Dendritic cell treated with granulocyte-macrophage colony-stimulating factor and Interleukin-4, amounts not matched to agents 40 ng/mL and 50 ng/mL, for 4 days (primary cell): ENCODE measurements at regions not wholly inside any gene's neighbourhood (a gene's known extent, or its start where the extent isn't known, plus 50 kb on each side); places are given as distances from the start of the nearest gene placed in this dataset.

ENCODE experiments used
- H3K27ac Mint-ChIP-seq: one replicate; pipeline ENCODE4 v1.8.0; 2022; ENCODE audit warnings: mild to moderate bottlenecking, mixed read lengths
- H3K27me3 Mint-ChIP-seq: one replicate; pipeline ENCODE4 v1.8.0; 2022; ENCODE audit warnings: mild to moderate bottlenecking, mixed read lengths
- H3K36me3 Mint-ChIP-seq: one replicate; pipeline ENCODE4 v1.8.0; 2022; ENCODE audit warnings: low read depth, mixed read lengths
- H3K4me1 Mint-ChIP-seq: one replicate; pipeline ENCODE4 v1.8.0; 2022; ENCODE audit warnings: low read depth, mixed read lengths
- H3K4me3 Mint-ChIP-seq: one replicate; pipeline ENCODE4 v1.8.0; 2022; ENCODE audit warnings: mild to moderate bottlenecking, moderate library complexity, mixed read lengths
- H3K9me3 Mint-ChIP-seq: one replicate; pipeline ENCODE4 v1.8.0; 2022; ENCODE audit warnings: mixed read lengths
- intact Hi-C: fragments of 100-400 bp; cut with micrococcal nuclease; formaldehyde crosslinking; loops from one replicate; pipeline ENCODE4 v1.15.0; 2022

DNA sequence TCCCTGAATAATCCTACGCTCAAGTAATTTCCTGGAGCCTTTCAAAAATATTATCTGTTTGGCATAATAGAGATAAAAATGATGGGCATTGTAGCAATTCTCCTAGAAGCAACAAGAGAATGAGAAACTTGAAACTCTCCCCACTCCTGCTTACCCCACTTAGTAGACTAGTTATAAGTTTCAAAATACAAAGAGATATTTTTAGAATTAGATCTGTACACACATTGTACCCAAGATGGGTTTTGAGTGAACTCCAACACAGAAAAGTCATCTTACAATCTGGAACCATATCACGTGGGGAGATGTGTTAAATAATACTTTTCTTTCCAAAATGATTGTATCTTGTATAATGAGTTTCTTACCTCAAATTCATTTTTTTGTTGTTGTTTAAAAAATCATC, 484.9 kb downstream of the LPIN1 start:
- intact Hi-C loops = no loop called here
- no peak overlapping the region for H3K27ac Mint-ChIP-seq
- H3K36me3 Mint-ChIP-seq = no peaks in the 10 kb centered on the region
- no peak overlapping the region for H3K4me3 Mint-ChIP-seq
- H3K4me1 Mint-ChIP-seq = no peaks in the 10 kb centered on the region
- H3K9me3 Mint-ChIP-seq = peaks cover 2% of the 10 kb centered on the region
- H3K27me3 Mint-ChIP-seq = peaks cover 5% of the 10 kb centered on the region

- Mint-ChIP-seq H3K4me1 (no peaks in the 10 kb centered on the region), H3K36me3 (no peaks in the 10 kb centered on the region), H3K27me3 (peaks cover 5% of the 10 kb centered on the region), H3K9me3 (no peaks in the 10 kb centered on the region), H3K27ac (no peak overlapping the region), H3K4me3 (no peak overlapping the region)
- intact Hi-C loops = no loop called here
These were observed 483.9 kb upstream of the TRIB2 start for GRCh38 chr2:12232876-12233275.

DNA sequence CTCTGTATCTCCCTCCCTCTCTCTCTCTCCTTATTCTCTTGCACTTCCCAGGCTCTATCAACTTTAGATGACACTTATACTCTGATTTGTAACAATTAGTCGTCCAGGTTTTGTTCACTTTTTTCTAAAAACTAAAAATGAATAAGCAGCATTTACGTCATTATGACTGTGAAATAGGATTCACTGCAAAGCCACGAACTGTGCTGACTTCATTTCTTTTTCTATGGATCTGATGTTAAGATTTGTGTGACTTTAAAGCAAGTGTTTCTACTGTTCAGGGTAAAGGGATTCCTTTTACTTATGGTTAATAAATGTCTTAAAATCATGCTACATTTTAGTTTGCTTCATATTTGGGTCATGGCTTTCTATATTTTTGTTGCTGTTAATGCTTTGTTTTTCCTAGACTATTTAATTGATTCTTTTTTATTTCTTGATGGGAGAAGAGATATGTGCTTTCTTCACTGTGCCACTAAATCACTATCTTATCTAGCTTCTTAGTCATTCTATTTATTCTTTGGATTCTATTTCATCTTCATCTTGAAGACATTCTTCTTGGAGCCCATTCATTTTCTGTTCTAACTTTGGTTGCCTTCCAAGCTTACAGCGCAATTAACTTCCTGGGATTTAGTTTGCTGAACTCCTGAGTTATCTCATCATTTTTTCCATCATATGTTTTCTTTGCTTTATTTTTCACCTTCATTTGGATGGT, 480.4 kb upstream of the TRIB2 start:
- no peak overlapping the region for H3K4me3 Mint-ChIP-seq
- no peaks in the 10 kb centered on the region for H3K36me3 Mint-ChIP-seq
- peaks cover 2% of the 10 kb centered on the region for H3K27me3 Mint-ChIP-seq
- H3K4me1 Mint-ChIP-seq = no peaks in the 10 kb centered on the region
- intact Hi-C loops = no loop called here
- peaks cover 7% of the 10 kb centered on the region for H3K9me3 Mint-ChIP-seq
- H3K27ac Mint-ChIP-seq = no peak overlapping the region

- no peaks in the 10 kb centered on the region for H3K36me3 Mint-ChIP-seq
- peaks cover 7% of the 10 kb centered on the region for H3K9me3 Mint-ChIP-seq
- intact Hi-C loops = no loop called here
- no peaks in the 10 kb centered on the region for H3K4me1 Mint-ChIP-seq
- H3K27ac Mint-ChIP-seq = no peak overlapping the region
- no peak overlapping the region for H3K4me3 Mint-ChIP-seq
- no peaks in the 10 kb centered on the region for H3K27me3 Mint-ChIP-seq
These were observed 476.5 kb upstream of the TRIB2 start for GRCh38 chr2:12240206-12240605.

DNA sequence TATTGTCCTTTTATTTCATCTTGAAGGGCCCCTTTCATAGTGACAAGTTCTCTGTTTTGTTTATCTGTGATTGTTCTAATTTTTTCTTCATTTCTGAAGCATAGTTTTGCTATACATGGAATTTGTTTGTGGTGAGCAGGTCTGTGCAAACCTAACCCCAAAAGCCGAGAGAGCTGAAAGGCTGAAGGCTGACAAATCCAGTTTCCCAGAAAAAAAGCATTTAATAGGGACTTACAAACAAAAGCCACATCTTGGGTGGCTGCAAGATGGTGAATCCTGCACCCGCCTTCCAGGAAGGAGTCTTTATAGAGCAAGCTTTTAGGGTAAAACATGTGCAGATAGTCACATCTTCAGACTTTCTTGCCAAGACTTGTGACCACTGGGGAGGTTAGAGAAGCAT, 473.4 kb upstream of the TRIB2 start:
- intact Hi-C loops = no loop called here
- H3K27ac Mint-ChIP-seq = no peak overlapping the region
- no peaks in the 10 kb centered on the region for H3K4me1 Mint-ChIP-seq
- H3K36me3 Mint-ChIP-seq = no peaks in the 10 kb centered on the region
- peaks cover 7% of the 10 kb centered on the region for H3K9me3 Mint-ChIP-seq
- H3K4me3 Mint-ChIP-seq = no peak overlapping the region
- no peaks in the 10 kb centered on the region for H3K27me3 Mint-ChIP-seq

GRCh38 chr2:12244070-12244469, 472.7 kb upstream of the TRIB2 start:
- Mint-ChIP-seq H3K4me3 (no peak overlapping the region), H3K4me1 (no peaks in the 10 kb centered on the region), H3K27me3 (no peaks in the 10 kb centered on the region), H3K9me3 (peaks cover 7% of the 10 kb centered on the region), H3K27ac (no peak overlapping the region), H3K36me3 (no peaks in the 10 kb centered on the region)
- intact Hi-C loops = no loop called here

GRCh38 chr2:12251121-12251520, 465.6 kb upstream of the TRIB2 start:
- Mint-ChIP-seq H3K4me3 (no peak overlapping the region), H3K27me3 (peaks cover 1% of the 10 kb centered on the region), H3K36me3 (no peaks in the 10 kb centered on the region), H3K4me1 (no peaks in the 10 kb centered on the region), H3K27ac (no peak overlapping the region), H3K9me3 (no peaks in the 10 kb centered on the region)
- intact Hi-C loops = no loop called here

GRCh38 chr2:12251749-12252148, 465.0 kb upstream of the TRIB2 start:
- intact Hi-C loops = no loop called here
- no peaks in the 10 kb centered on the region for H3K9me3 Mint-ChIP-seq
- H3K4me1 Mint-ChIP-seq = no peaks in the 10 kb centered on the region
- no peak overlapping the region for H3K27ac Mint-ChIP-seq
- no peak overlapping the region for H3K4me3 Mint-ChIP-seq
- peaks cover 1% of the 10 kb centered on the region for H3K27me3 Mint-ChIP-seq
- no peaks in the 10 kb centered on the region for H3K36me3 Mint-ChIP-seq

- intact Hi-C loops = no loop called here
- Mint-ChIP-seq H3K4me1 (no peaks in the 10 kb centered on the region), H3K36me3 (no peaks in the 10 kb centered on the region), H3K4me3 (no peak overlapping the region), H3K27me3 (peaks cover 1% of the 10 kb centered on the region), H3K27ac (no peak overlapping the region), H3K9me3 (no peaks in the 10 kb centered on the region)
These were observed 463.5 kb upstream of the TRIB2 start for GRCh38 chr2:12253167-12253778.

DNA sequence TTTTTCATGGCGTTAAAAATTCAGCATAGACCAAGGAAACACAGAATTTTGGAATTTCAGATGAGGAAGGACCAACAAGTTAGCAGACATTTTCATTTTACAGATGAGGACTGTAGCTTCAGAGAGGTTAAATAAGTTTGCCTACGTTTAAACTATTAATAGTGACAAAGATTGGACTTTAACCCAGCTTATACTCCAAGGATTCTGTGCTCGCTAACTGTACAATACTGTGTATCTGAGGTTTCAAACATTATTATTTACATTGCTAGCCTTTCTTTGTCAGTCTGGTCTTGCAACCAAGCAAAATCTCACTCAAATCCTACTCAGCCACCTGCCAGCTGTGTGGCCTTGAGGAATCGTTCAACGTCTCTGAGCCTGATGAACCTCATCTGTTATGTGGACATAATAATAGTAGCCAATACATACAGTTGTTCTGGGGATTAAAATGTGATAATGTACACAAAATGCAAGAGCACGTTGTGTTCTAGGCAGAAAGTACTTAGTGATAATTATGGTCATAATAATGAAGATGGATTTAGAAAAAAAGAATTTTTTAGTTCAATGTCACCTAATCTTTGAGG, 462.4 kb upstream of the TRIB2 start:
- no peaks in the 10 kb centered on the region for H3K9me3 Mint-ChIP-seq
- H3K27me3 Mint-ChIP-seq = peaks cover 3% of the 10 kb centered on the region
- intact Hi-C loops = no loop called here
- no peak overlapping the region for H3K27ac Mint-ChIP-seq
- no peaks in the 10 kb centered on the region for H3K4me1 Mint-ChIP-seq
- H3K36me3 Mint-ChIP-seq = no peaks in the 10 kb centered on the region
- H3K4me3 Mint-ChIP-seq = no peak overlapping the region

- intact Hi-C loops = no loop called here
- Mint-ChIP-seq H3K9me3 (no peaks in the 10 kb centered on the region), H3K4me3 (no peak overlapping the region), H3K27me3 (peaks cover 2% of the 10 kb centered on the region), H3K4me1 (no peaks in the 10 kb centered on the region), H3K36me3 (no peaks in the 10 kb centered on the region), H3K27ac (no peak overlapping the region)
These were observed 460.5 kb upstream of the TRIB2 start for GRCh38 chr2:12256206-12256605.

GRCh38 chr2:12257476-12257875, 459.3 kb upstream of the TRIB2 start:
- H3K36me3 Mint-ChIP-seq = no peaks in the 10 kb centered on the region
- no peak overlapping the region for H3K27ac Mint-ChIP-seq
- no peaks in the 10 kb centered on the region for H3K9me3 Mint-ChIP-seq
- intact Hi-C loops = no loop called here
- no peak overlapping the region for H3K4me3 Mint-ChIP-seq
- H3K4me1 Mint-ChIP-seq = no peaks in the 10 kb centered on the region
- H3K27me3 Mint-ChIP-seq = peaks cover 4% of the 10 kb centered on the region

DNA sequence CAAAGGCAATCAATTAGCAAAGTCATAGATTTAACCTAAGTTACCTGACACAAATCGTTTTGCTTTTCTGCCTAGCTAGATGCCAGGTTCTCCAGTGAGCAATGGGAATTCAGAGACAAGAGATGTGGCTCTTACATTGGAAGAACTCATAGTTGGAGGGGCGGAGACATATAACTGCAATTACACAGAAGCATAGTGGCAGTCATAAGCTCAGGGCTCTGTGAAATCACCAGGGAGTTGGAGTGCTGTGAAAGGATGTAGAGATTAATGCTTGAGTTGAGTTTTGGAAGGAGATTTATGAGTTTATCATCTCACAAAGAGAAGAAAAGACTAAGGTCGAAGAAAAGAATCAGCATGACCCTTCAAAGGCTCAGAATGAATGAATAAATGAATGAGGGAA, 457.2 kb upstream of the TRIB2 start:
- Mint-ChIP-seq H3K36me3 (no peaks in the 10 kb centered on the region), H3K4me3 (no peak overlapping the region), H3K27ac (no peak overlapping the region)

DNA sequence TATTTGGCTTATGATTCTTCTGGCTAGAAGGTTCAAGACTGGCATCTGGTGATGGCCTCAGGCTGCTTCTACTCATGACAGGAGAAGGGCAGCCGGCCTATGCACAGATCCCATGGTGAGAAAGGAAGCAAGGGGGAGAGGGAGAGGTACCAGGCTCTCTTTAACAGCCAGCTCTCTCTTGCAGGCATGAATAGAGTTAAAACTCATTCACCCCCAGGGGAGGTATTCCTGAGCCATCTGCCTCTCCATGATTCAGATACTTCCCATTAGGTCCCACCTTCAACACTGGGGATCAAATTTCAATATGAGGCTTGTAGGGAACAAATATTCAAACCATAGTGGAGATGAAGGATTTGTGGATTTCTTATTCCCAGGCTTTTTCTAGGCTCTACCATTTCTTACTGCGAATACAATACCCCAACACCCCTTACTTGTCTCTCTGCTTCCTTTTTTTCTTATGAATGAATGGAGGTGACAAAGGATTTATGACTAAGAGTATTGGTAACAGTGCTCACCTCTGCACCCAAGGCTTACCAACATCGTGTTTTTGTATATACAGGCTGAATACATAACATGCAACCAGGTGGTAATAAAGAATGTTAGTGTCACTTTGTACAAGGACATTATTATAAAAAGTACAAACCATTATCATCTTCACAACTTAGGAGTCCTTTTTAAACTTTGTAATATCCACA, 454.6 kb upstream of the TRIB2 start:
- no peak overlapping the region for H3K4me3 Mint-ChIP-seq
- intact Hi-C loops = no loop called here
- no peaks in the 10 kb centered on the region for H3K9me3 Mint-ChIP-seq
- H3K27ac Mint-ChIP-seq = no peak overlapping the region
- H3K27me3 Mint-ChIP-seq = peaks cover 4% of the 10 kb centered on the region
- H3K4me1 Mint-ChIP-seq = peaks cover 11% of the 10 kb centered on the region
- no peaks in the 10 kb centered on the region for H3K36me3 Mint-ChIP-seq

More for the DNA sequence above, 457.2 kb upstream of the TRIB2 start:
- peaks cover 4% of the 10 kb centered on the region for H3K27me3 Mint-ChIP-seq
- no peaks in the 10 kb centered on the region for H3K9me3 Mint-ChIP-seq
- intact Hi-C loops = no loop called here
- peaks cover 8% of the 10 kb centered on the region for H3K4me1 Mint-ChIP-seq
